GM10266 (cell line): ENCODE measurements at regions not wholly inside any gene's neighbourhood (a gene's known extent, or its start where the extent isn't known, plus 50 kb on each side); places are given as distances from the start of the nearest gene placed in this dataset.

Experiments
- DNase-seq: peaks from one replicate; pipeline ENCODE4 v3.0.0; 2012; ENCODE audit errors: extremely low spot score
- TF ChIP-seq, protein P1 (sequence below): IDR thresholded peaks from 2 replicates; pipeline ENCODE4 v1.5.1; 2012; ENCODE audit warnings: mild to moderate bottlenecking, low read depth; ENCODE audit not compliant: control insufficient read depth, insufficient read depth; ENCODE audit errors: missing control alignments

DNA sequence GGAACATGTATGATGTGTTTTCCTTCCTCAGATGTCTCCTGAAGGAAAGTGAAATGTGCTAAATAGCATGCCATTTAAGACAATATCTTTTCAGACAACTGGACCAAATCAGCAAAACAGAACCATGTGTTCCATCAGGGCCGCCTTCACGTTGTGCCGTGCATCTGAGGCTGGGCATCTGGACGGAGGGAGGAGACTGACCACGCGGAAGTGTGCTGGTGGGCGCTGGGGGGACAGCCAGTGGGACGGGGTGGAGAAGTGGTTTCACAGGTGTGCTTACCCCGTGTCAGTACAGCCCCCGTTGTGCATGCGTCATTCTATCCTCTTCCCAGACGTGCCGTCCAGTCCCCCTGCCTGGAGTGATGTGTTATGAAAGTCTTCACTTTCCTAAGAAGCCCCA is 342.1 kb upstream of the FAT1 start:
- no peak for DNase-seq
- TF ChIP-seq, protein P1, sequence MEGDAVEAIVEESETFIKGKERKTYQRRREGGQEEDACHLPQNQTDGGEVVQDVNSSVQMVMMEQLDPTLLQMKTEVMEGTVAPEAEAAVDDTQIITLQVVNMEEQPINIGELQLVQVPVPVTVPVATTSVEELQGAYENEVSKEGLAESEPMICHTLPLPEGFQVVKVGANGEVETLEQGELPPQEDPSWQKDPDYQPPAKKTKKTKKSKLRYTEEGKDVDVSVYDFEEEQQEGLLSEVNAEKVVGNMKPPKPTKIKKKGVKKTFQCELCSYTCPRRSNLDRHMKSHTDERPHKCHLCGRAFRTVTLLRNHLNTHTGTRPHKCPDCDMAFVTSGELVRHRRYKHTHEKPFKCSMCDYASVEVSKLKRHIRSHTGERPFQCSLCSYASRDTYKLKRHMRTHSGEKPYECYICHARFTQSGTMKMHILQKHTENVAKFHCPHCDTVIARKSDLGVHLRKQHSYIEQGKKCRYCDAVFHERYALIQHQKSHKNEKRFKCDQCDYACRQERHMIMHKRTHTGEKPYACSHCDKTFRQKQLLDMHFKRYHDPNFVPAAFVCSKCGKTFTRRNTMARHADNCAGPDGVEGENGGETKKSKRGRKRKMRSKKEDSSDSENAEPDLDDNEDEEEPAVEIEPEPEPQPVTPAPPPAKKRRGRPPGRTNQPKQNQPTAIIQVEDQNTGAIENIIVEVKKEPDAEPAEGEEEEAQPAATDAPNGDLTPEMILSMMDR: no peak

DNA sequence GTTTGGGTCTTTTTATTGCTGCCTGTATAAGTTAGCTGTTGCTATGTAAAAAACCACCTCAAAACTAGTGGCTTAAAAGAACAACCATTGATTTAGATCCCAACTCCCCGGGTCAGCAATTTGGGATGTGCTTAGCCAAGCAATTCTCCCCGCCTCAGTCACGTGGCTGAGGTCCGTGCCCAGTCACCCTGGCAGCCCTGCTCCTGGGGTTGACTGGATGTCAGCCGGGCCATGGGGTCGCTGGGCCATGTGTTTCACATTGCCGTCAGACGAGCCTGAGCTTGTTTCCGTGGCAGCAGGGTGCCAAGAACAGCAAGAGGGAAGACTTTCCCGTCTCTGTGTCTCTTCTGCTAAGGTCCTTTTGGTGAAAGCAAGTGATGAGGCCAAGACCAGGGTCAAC is 345.7 kb upstream of the FAT1 start:
- TF ChIP-seq, protein P1: no peak
- no peak for DNase-seq

DNA sequence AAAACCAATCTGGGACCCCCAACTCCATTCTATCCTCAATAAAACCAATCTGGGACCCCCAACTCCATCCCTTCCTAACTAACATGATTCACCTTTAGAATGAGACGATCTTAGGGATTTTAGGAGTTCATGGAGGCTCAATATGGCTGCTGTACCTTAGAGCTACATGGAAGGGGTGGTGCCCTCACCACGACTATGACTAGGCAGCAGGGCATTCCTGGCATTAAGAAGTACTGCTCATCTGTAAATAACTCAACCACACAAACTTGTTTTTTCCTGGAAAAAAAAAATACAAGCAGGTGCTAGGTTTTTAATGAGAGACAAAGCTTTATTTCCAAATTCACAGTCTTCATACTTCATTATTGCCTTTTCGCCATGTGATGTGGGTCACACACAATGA is 346.5 kb upstream of the FAT1 start:
- TF ChIP-seq, protein P1: no peak
- DNase-seq: no peak

DNA sequence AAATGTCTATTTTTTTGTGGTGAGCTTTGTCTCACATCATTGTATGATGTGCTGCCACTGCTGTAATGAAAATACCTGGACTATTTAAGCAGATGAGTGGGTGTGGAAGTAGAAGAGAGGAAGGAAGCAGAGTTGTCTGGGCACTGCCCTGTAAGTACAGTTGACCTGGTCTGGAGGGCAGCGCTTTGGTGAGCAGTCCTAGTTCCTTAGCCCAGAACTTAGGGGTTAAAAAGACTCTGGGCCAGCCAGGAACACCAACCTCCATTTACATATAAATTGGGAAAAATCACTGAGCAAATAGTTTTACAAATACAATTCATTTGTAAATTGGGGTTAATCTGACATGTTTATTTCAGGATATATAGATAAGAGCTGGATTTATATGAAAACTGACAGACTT is 347.1 kb upstream of the FAT1 start:
- TF ChIP-seq, protein P1: no peak
- DNase-seq: no peak

DNA sequence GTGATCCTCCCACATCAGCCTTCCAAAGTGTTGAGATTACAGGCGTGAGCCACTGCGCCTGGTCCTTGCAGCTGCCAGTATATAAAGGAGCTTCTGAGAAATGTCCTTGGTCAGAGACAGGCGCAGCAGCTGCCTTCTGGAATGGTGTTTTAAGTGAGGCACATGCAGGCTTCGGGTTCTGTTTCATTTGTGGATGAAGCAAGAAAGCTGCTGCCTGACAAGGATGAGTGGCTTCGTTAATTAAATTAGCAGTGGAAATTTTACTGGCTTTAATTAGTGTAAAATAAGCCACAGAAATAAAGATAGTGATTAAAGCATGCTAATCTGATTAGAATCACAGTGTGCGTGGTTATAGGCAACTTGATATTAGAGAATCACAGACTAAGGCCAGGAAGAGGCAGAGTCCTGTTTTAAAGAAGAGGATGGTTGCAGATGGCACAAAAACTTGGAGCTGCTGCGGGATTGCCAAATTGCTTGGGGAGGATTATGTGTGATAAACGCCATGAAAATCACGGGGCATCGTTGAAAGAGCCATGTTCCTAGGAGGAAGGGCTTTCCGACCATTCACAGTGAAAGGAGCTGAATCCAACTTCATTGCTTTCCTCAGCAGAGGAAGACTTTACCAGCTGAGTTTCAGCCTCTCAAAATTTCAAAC is 348.4 kb upstream of the FAT1 start:
- no peak for DNase-seq
- TF ChIP-seq, protein P1: no peak

DNA sequence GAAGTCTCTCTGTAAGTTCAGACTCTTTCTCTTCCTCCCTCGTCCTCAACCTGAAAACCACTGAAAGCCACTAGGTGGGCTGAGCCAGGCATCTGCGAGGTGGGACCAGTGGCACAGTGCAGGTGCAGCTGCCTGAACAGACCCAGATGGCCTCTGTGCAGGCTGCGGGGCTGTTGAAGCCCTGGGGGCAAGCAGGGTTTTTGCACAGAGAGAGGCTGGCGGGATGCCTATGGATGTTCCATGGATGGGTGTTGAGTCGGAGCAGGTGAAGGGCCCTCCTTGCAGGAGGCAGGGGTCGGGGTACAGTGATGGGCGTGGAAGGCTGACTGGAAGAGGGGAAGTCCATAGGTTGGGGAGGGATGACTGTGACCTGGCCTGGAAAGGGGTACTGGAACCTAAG is 350.2 kb upstream of the FAT1 start:
- DNase-seq: no peak
- TF ChIP-seq, protein P1: no peak

DNA sequence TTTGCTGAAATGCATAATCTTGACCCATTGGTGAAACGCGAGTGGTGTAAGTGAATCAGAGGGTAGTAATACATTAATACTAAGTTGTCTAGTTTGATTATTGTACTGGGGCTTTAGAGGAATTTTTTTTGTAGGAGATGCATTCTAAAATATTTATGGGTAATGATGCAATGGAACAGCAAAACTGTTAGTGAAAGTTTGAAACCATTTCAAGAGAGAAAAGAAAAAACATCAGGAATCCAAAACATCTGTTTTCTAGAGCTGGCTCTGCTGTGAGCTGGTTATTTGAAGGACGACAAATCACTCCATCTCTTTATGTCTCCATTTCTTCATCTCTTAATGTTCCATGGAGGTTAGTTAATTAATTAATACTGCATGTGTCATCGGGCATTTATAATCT is 351.9 kb upstream of the FAT1 start:
- TF ChIP-seq, protein P1: no peak
- no peak for DNase-seq
